Suprapubic skin (tissue), 4 donors: ENCODE measurements at regions not wholly inside any gene's neighbourhood (a gene's known extent, or its start where the extent isn't known, plus 50 kb on each side); places are given as distances from the start of the nearest gene placed in this dataset.

Source experiments
- EP300 ChIP-seq: sonication (generic); formaldehyde crosslinking; IDR thresholded peaks from one replicate; pipeline ENCODE4 v1.6.1; 2017; ENCODE audit warnings: antibody characterized with exemption
- POLR2A ChIP-seq, 2 donors: fragments of 450-650 bp; IDR thresholded peaks; one replicate each; pipeline ENCODE4 v1.6.1; 2017; ENCODE audit warnings: antibody characterized with exemption in 2 of 2, mild to moderate bottlenecking in 2 of 2, moderate library complexity in 2 of 2
- POLR2AphosphoS5 ChIP-seq, 3 donors: sonication (generic); formaldehyde crosslinking; IDR thresholded peaks; one replicate each; pipeline ENCODE4 v1.6.1; 2017; ENCODE audit warnings: antibody characterized with exemption in 3 of 3
- TF ChIP-seq, protein P1 (sequence below), 2 donors: fragments of 200-600 bp in 1 of 2; fragments of 450-650 bp in 1 of 2; sonication (generic) in 1 of 2; IDR thresholded peaks; one replicate each; pipeline ENCODE4 v1.5.1; 2016 to 2019; ENCODE audit warnings: antibody characterized with exemption in 2 of 2, mild to moderate bottlenecking in 1 of 2, moderate library complexity in 1 of 2

DNA sequence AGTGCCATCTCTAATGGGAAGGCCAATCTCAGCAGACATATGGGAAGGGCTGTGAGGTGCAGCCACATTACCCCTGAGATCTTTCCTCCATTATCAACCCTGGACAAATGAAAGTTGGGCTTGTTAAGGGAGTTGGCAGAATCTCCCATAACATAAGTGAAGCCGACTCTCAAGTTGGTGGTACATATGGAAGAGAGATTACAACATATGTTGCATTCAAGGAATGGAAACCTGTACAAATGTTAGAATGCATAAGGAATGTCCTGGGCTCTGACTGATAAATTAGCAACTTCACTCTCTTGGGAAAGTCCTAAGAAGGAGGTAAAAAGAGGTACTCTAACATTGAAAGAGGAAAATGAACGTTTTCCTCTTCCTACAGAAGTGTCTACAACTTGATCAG lies 288.7 kb downstream of the IL20RB start:
- TF ChIP-seq, protein P1, sequence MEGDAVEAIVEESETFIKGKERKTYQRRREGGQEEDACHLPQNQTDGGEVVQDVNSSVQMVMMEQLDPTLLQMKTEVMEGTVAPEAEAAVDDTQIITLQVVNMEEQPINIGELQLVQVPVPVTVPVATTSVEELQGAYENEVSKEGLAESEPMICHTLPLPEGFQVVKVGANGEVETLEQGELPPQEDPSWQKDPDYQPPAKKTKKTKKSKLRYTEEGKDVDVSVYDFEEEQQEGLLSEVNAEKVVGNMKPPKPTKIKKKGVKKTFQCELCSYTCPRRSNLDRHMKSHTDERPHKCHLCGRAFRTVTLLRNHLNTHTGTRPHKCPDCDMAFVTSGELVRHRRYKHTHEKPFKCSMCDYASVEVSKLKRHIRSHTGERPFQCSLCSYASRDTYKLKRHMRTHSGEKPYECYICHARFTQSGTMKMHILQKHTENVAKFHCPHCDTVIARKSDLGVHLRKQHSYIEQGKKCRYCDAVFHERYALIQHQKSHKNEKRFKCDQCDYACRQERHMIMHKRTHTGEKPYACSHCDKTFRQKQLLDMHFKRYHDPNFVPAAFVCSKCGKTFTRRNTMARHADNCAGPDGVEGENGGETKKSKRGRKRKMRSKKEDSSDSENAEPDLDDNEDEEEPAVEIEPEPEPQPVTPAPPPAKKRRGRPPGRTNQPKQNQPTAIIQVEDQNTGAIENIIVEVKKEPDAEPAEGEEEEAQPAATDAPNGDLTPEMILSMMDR (IDR thresholded peaks at IDR 0.05), result no peak
- TF ChIP-seq EP300 (no peak), POLR2A (IDR thresholded peaks at IDR 0.05) (no peak), POLR2AphosphoS5 (IDR thresholded peaks at IDR 0.05) (no peak)
